ENCODE measurements at regions not wholly inside any gene's neighbourhood (a gene's known extent, or its start where the extent isn't known, plus 50 kb on each side); places are given as distances from the start of the nearest gene placed in this dataset.

DNA sequence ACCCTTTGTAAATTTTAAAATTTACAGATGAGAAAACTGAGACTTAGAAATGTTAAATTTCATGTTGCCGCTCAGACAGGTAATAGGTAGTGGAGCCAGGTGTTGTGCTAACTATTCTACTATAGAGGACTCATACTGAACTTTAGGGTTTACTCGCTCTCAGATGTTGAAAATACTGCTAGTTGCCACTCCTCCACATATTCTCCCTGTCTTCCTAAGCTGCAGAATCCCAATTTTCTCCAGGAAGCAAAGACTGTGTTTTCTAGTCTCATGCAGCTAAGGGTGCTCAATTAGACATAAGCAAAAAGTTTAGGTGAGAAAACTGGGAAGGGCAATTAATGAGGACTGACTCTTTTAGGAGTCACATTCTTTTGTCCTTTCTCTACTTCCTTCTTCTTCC is 612.3 kb downstream of the KCNH5 start:
- no peak for ATAC-seq

GRCh38 chr14:62436261-62436660 is 609.0 kb downstream of the KCNH5 start:
- DNase-seq (no peak), ATAC-seq (no peak)
- Histone ChIP-seq H3K4me3 (no peak overlapping the region), H3K9me3 (peaks cover 88% of the 10 kb centered on the region), H3K36me3 (ENCODE audit: low read depth) (no peaks in the 10 kb centered on the region), H3K4me1 (ENCODE audit: low read depth) (no peaks in the 10 kb centered on the region)
- intact Hi-C loops (cut with DNase I, micrococcal nuclease): no loop called here
- TF ChIP-seq CTCF (IDR thresholded peaks at IDR 0.05): no peak

More for the DNA sequence above, 612.3 kb downstream of the KCNH5 start:
- no peaks in the 10 kb centered on the region for H3K4me1 ChIP-seq (ENCODE audit: low read depth)
- H3K36me3 ChIP-seq (ENCODE audit: low read depth): no peaks in the 10 kb centered on the region
- DNase-seq: no peak
- peaks cover 73% of the 10 kb centered on the region for H3K9me3 ChIP-seq
- intact Hi-C loops (cut with DNase I, micrococcal nuclease): no loop called here
- no peak for TF ChIP-seq CTCF (IDR thresholded peaks at IDR 0.05)
- H3K4me3 ChIP-seq: no peak overlapping the region

DNA sequence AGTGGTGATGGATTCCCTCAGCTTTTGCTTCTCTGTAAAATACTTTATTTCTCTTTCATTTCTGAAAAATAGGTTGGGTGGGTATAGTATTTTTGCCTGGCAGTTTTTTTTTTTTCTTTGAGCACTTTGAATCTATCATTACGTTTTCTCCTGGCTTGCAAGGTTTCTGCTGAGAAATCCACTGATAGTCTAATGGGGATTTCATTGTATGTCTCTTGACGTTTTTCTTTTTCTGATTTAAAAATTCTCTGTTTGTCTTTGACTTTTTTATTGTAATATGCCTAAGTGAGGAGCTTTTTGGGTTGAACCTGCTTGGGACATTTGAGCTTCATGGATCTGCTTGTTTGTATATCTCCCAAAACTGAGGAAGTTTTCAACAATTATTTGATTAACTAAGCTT is 606.0 kb downstream of the KCNH5 start:
- intact Hi-C loops (cut with DNase I, micrococcal nuclease): no loop called here
- H3K36me3 ChIP-seq (ENCODE audit: low read depth): no peaks in the 10 kb centered on the region
- no peaks in the 10 kb centered on the region for H3K4me1 ChIP-seq (ENCODE audit: low read depth)
- H3K4me3 ChIP-seq: no peak overlapping the region
- TF ChIP-seq CTCF (IDR thresholded peaks at IDR 0.05): no peak
- peaks cover 78% of the 10 kb centered on the region for H3K9me3 ChIP-seq
- DNase-seq (no peak), ATAC-seq (no peak)

DNA sequence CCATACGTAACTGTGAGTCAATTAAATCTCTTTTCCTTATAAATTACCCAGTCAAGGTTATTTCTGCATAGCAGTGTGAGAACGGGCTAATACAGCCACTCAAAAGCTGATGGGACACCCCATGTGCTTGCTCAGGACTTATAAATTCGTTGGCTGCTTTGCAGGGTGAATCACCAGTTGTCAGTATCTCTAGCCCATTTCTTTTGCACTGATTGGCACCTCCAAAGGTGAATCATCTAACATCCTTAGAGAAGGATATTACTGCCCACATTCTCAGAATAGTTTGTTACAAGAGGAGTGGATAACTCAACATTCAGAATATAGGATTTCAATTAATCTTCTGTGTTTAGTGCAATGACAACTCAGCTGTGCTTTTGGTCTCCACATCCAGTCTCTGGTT is 601.5 kb downstream of the KCNH5 start:
- Histone ChIP-seq H3K4me3 (no peak overlapping the region), H3K36me3 (ENCODE audit: low read depth) (no peaks in the 10 kb centered on the region), H3K9me3 (peaks cover 48% of the 10 kb centered on the region), H3K4me1 (ENCODE audit: low read depth) (no peaks in the 10 kb centered on the region)
- intact Hi-C loops (cut with DNase I, micrococcal nuclease): no loop called here
- no peak for DNase-seq
- ATAC-seq: no peak
- TF ChIP-seq CTCF (IDR thresholded peaks at IDR 0.05): no peak

GRCh38 chr14:62445570-62445969 is 599.7 kb downstream of the KCNH5 start:
- intact Hi-C loops (cut with DNase I, micrococcal nuclease): no loop called here
- H3K9me3 ChIP-seq: peaks cover 46% of the 10 kb centered on the region
- no peaks in the 10 kb centered on the region for H3K36me3 ChIP-seq (ENCODE audit: low read depth)
- TF ChIP-seq CTCF (IDR thresholded peaks at IDR 0.05): no peak
- ATAC-seq (no peak), DNase-seq (no peak)
- H3K4me1 ChIP-seq (ENCODE audit: low read depth): no peaks in the 10 kb centered on the region
- H3K4me3 ChIP-seq: no peak overlapping the region

DNA sequence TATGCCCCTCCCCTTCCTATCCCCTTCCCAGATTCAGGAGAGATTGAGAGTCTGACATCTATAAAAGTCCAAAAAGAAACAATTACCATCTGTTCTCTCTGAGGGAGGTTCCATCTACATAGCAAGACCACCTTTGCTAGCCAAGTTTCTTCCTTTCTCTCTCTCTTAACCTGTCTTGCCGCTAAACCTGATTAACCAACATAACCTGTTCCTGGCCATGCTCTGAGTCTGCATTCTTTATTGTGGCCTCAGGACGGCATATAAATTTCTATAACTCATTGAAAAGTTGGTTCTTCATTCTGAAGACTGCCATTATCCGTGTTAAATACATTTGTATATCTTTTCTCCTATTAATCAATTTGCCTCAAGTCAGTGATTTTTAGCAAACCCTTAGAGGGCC is 594.0 kb downstream of the KCNH5 start:
- H3K9me3 ChIP-seq: peaks cover 45% of the 10 kb centered on the region
- no peak for ATAC-seq
- no peaks in the 10 kb centered on the region for H3K36me3 ChIP-seq (ENCODE audit: low read depth)
- no peak overlapping the region for H3K4me3 ChIP-seq
- intact Hi-C loops (cut with DNase I, micrococcal nuclease): no loop called here
- DNase-seq: no peak
- no peaks in the 10 kb centered on the region for H3K4me1 ChIP-seq (ENCODE audit: low read depth)
- no peak for TF ChIP-seq CTCF (IDR thresholded peaks at IDR 0.05)
